ENCODE measurements at regions not wholly inside any gene's neighbourhood (a gene's known extent, or its start where the extent isn't known, plus 50 kb on each side); places are given as distances from the start of the nearest gene placed in this dataset.

DNA sequence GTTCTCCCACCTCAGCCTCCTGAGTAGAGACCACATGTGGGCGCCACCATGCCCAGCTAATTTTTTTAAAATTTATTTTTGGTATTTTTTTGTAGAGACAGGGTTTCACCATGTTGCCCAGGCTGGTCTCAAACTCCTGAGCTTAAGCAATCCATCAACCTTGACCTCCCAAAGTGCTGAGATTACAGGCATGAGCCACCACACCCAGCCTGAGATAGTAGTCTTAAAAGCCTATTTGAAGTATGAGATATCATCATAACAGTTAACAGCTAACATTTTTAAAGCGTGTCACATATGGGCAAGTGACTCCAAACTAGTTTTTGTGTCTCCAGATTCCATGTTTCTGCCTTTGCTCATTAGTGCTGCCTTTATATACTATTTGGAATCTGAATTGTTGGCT is 74.6 kb upstream of the WSCD2 start:
- TF ChIP-seq CTCF (IDR thresholded peaks at IDR 0.05) (no peak), POLR2A (IDR thresholded peaks at IDR 0.05) (no peak)

All from right lobe of liver (tissue), 4 donors.